ENCODE measurements at regions not wholly inside any gene's neighbourhood (a gene's known extent, or its start where the extent isn't known, plus 50 kb on each side); places are given as distances from the start of the nearest gene placed in this dataset.
"Not testable (repeated sequence)": the region's sequence is repeated elsewhere in the genome, so short reads cannot be mapped to it uniquely, and the experiment has no call there.

DNA sequence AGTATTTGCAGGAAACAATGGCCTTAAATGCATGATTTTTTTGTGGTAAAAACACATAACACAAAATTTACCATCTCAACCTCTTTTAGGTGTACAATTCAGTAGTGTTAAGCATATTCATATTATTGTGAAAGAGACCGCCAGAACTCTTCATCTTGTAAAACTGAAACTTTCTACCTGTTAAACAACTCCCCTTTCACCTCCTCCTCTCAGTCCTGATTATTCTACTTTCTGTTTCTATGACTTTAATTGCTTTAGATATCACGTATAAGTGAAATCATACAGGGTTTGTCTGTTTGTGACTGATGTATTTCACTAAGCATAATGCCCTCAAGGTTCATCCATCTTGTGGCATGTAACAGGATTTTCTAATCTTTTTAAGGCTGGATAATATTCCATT lies 353.4 kb downstream of the ADAMTS20 start:
- H3K4me3 ChIP-seq (ENCODE audit: low read depth, low read length) = no peak overlapping the region
- DNase-seq (ENCODE audit: low read depth) = no peak

DNA sequence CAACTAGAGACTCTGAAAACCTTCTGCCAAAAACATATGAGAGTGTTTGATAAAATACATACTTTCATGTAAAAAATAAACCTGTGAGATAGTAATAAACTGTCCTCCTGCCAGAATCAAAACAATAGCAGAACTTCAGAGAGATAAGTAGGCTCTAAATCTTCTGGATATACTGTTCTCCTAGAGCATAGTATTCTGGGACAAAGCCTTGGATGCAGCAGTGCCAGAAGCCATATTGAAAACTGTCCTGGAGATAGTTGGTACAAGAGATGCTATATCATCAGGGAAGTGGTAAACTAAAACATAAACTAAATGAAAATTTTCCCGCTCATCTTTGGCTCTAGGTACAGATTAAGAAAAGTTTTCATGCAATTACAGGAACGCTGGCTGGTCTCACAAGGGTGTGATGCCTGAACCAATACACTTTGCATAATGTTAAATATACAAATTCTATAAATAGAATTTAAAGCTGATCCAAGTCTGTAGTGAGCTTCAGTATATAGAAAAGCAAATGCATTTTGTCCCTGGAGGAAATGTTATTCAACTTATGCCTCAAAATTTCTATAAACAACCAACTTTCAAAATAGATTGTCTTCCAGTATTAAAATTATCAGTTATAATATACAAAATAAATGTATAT lies 355.6 kb downstream of the ADAMTS20 start:
- no peak overlapping the region for H3K4me3 ChIP-seq (ENCODE audit: low read depth, low read length)
- DNase-seq (ENCODE audit: low read depth) = no peak

DNA sequence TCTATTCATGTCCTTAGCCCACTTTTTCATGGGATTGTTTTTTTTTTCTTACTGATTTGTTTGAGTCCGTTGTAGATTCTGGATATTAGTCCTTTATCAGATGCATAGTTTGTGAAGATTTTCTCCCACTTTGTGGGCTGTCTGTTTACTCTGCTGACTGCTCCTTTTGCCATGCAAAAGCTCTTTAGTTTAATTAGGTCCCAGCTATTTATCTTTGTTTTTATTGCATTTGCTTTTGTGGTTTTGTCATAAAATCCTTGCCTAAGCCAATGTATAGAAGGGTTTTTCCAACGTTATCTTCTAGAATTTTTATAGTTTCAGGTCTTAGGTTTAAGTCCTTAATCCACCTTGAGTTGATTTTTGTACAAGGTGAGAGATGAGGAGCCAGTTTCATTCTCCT lies 358.9 kb downstream of the ADAMTS20 start:
- not testable (repeated sequence) for DNase-seq (ENCODE audit: low read depth); H3K4me3 ChIP-seq (ENCODE audit: low read depth, low read length)

- not testable (repeated sequence) for DNase-seq (ENCODE audit: low read depth); H3K4me3 ChIP-seq (ENCODE audit: low read depth, low read length)
Observed at GRCh38 chr12:43192442-43192841, 359.6 kb downstream of the ADAMTS20 start.

DNA sequence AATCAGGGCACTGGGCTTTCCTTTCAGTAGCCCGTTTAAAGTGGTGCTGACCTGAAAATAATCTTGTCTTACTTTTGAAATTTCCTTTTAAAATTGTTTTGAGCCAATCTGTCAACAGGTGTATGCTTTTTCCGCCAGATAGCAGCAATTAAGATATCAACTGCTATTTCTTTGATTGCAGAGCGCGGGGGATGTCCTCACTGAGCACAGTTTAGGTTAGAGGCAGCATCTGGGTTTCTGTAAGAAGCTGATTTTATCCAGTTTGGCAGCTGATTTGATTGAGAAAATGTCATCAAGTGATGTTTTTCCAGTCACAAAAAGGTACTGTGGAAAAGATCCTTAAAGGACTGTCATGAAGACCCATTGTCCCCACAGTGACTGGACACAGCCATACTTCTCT lies 371.8 kb downstream of the ADAMTS20 start:
- no peak for DNase-seq (ENCODE audit: low read depth)
- H3K4me3 ChIP-seq (ENCODE audit: low read depth, low read length) = no peak overlapping the region

GRCh38 chr12:43179486-43179885 lies 372.5 kb downstream of the ADAMTS20 start:
- no peak overlapping the region for H3K4me3 ChIP-seq (ENCODE audit: low read depth, low read length)

GRCh38 chr12:43177276-43177675 lies 374.7 kb downstream of the ADAMTS20 start:
- DNase-seq (ENCODE audit: low read depth) = no peak
- H3K4me3 ChIP-seq (ENCODE audit: low read depth, low read length) = no peak overlapping the region

More at GRCh38 chr12:43179486-43179885, 372.5 kb downstream of the ADAMTS20 start:
- DNase-seq (ENCODE audit: low read depth) = no peak

DNA sequence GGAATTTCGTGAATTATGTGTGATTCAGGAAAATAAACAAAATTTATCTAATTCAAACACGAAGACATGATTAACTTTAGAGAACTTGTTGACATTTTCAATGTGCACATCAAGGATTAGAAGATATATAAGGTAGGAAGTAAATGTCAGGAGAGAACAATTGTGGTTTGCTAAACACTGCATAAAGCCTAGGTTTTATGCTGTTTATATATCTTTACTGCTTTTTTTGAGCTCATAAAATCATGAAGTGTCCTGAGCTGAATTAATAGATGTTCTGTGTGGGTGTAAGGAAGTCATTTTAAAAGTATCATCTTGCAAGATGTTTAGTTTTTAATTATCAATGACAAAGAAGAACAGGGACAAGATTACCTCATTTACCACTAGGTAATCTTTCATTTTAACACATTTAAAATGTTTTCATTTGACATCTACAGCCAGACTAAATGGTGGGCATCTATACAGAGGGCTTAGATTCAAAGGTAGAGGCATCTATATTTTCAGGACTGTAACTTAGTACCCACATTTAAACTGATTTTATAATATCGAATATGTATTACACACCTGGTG lies 382.8 kb downstream of the ADAMTS20 start:
- DNase-seq (ENCODE audit: low read depth) = no peak

DNA sequence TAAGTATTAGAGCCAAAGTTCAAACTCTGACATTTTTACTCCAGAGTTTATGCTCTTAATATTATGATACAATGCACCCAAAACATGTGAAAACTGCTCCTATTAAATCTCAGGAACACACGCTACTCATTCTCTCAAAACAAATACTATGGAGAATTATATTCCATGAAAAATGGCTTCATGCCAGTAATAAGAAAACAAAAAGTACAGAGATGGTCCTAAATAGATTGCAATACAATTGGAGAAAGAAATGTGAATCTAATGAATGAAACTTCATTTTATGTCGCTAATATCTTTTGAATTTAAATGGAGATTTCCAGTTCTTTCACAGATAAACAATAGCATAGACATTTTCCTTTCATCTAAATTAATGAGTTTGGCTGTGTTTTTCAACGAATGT lies 384.3 kb downstream of the ADAMTS20 start:
- no peak overlapping the region for H3K4me3 ChIP-seq (ENCODE audit: low read depth, low read length)
- no peak for DNase-seq (ENCODE audit: low read depth)

More for the DNA sequence above, 382.8 kb downstream of the ADAMTS20 start:
- H3K4me3 ChIP-seq (ENCODE audit: low read depth, low read length) = no peak overlapping the region

DNA sequence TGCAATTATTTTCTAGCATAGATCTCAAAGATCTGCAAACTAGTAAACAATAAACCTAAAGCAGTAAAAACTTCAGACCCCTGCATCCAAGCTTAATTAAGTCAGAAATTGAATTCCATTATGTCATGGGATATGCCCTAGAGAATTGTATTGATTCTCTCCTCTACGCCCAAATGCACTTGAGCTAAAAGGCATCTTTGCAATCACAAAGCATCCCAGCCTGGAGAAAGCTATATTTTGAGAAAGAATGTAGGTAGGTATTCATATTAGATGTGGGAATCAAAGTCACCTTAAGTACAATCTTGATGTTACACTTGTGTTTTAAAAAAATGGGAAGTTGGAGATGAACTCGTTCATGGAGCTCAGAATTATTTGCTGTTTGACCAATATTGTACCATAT lies 386.7 kb downstream of the ADAMTS20 start:
- H3K4me3 ChIP-seq (ENCODE audit: low read depth, low read length) = no peak overlapping the region
- DNase-seq (ENCODE audit: low read depth) = no peak

GRCh38 chr12:43162138-43162537 lies 389.9 kb downstream of the ADAMTS20 start:
- H3K4me3 ChIP-seq (ENCODE audit: low read depth, low read length) = no peak overlapping the region
- DNase-seq (ENCODE audit: low read depth) = no peak

DNA sequence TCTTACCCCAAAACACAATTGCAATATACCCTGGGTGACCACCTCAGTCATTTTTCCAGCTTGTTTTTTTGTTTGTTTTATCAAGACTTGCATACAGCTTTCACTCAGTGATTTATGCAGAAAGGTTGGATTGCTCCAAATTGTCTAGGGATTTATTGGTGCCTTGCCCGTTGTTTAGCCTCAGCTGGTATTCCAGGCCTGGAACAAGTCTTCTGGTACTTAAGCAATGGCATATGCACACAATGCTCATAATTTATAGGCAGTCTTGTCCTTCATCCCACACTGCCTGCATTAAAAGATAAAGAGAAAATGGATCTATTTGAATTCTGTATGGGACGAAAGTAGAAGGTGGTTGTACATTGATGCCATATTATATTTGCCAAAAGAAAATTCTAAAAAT lies 392.5 kb downstream of the ADAMTS20 start:
- DNase-seq (ENCODE audit: low read depth) = no peak
- H3K4me3 ChIP-seq (ENCODE audit: low read depth, low read length) = no peak overlapping the region

DNA sequence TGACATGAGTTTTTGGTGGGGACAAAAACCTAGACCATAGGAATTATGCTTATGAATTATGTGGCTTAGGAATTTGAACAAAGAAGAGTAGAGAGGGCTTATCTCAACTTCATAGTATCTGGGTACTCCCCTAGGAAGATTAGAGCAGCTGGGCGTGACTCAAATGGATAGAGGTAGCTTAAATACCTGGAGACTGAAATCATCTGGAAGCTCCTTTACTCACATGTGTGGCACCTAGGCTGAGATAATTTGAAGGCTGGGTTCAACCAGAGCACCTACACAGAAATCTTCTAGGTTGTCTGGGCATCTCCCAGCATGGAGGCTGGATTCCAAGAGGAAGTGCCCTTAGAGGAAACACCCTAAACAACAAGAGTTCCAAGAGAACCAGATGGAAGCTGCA lies 393.9 kb downstream of the ADAMTS20 start:
- DNase-seq (ENCODE audit: low read depth) = no peak
- no peak overlapping the region for H3K4me3 ChIP-seq (ENCODE audit: low read depth, low read length)

DNA sequence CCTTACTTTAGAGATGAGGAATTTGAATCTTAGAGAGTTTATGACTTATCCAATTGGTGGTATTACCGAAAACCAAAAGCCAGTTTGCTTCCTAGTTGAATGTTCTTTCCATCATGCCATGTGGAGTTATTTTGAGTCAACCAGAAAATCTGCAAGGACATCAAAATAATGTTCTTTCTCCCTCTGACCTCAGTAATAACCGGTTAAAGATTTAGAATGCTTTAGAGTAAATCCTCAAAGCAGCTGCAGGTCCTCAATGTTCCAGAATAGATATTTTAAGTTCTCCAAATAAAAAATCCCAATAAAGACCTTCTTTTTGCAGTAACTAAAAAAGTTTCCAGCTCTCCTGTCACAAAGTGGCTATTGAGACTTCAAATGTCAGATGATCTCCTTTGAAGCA lies 396.6 kb downstream of the ADAMTS20 start:
- H3K4me3 ChIP-seq (ENCODE audit: low read depth, low read length) = no peak overlapping the region
- no peak for DNase-seq (ENCODE audit: low read depth)

GRCh38 chr12:43154498-43155045 lies 397.4 kb downstream of the ADAMTS20 start:
- no peak for DNase-seq (ENCODE audit: low read depth)
- H3K4me3 ChIP-seq (ENCODE audit: low read depth, low read length) = no peak overlapping the region

DNA sequence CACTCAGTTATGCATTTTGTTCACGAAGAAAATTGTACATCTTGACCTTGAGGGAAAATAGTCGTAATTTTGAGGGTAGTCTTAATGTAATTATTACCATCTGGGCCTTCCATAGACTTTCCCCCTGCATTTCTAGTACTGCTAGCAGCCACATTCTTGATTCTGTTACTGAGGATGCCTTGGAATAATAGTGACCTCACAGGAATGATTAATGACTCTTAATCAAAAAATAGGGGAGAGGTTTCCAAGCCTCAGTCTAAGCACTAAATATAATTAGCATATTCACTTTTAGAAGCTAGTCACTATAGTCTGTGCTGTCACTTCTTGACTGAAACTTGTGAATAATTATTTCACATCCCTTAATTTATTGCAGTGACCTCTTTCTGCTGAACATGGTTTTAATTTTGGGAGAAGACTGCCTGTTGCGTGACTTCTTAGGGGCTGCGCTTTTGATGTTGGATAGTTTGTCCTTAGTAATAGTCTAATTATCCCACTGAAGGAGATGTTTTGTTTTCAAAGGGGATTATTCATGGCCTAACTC lies 400.5 kb downstream of the ADAMTS20 start:
- peak; percentile 13 for DNase-seq (ENCODE audit: low read depth)
- no peak overlapping the region for H3K4me3 ChIP-seq (ENCODE audit: low read depth, low read length)

DNA sequence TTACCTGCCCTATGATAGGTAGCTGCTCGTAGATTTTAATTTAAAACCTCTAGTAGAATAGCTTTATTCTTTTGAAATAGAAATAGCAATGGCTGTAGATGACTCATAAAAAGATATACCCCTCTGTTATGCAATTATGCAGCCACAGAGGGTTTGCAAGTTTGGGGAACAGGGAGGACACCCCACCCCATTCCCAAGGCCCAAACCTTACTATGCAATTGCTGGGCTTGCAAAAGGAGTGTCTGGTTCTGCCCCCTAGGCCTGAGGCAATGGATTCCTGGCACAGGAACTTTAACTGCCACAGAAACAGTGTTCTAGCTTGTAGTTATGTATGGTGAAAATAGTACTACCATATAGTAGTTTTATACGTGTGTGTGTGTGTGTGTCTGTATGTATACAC lies 403.3 kb downstream of the ADAMTS20 start:
- DNase-seq (ENCODE audit: low read depth) = no peak
- H3K4me3 ChIP-seq (ENCODE audit: low read depth, low read length) = no peak overlapping the region

DNA sequence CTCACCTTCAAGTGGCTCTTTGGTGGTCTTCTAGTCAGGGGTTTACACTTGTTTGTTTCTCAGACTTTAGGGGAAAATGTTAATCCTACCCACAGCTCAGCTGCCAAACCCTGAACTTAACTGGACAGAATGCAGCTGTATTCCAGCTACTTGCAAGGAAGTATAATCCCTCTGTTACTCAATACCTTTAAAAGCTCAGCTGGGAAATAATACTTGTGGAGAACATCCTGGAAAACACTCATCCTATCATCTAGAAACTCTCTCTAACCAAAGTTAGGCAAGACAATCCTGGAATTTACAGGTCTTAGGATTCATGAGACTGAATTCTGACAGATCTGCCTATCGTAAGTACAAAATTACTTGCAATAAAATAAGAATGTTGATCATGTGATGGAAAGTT lies 404.1 kb downstream of the ADAMTS20 start:
- peak; percentile 17 for DNase-seq (ENCODE audit: low read depth)
- no peak overlapping the region for H3K4me3 ChIP-seq (ENCODE audit: low read depth, low read length)

GRCh38 chr12:43145481-43145880 lies 406.5 kb downstream of the ADAMTS20 start:
- DNase-seq (ENCODE audit: low read depth) = no peak
- no peak overlapping the region for H3K4me3 ChIP-seq (ENCODE audit: low read depth, low read length)

- no peak for DNase-seq (ENCODE audit: low read depth)
- H3K4me3 ChIP-seq (ENCODE audit: low read depth, low read length) = no peak overlapping the region
Observed at GRCh38 chr12:43143278-43143677, 408.7 kb downstream of the ADAMTS20 start.

DNA sequence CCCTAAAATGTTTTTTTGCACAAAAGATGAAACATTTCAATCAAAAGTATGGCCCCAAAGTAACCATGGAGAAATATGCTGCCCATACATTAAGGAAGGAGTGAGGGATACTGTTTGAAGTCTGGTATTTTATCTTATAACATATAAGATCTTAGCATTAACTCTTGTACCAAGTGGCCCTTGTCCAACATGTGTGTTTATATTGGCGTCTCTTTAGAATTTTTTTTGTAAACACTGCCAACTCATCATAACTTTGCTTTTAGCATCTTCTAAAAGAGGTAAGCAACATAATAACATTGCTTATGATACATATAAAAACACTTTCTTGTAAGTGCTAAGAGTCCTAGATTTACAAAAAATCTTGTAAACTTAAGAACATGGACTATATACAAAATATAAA lies 419.7 kb downstream of the ADAMTS20 start:
- no peak for DNase-seq (ENCODE audit: low read depth)
- H3K4me3 ChIP-seq (ENCODE audit: low read depth, low read length) = no peak overlapping the region
